ENCODE measurements at regions not wholly inside any gene's neighbourhood (a gene's known extent, or its start where the extent isn't known, plus 50 kb on each side); places are given as distances from the start of the nearest gene placed in this dataset.

DNA sequence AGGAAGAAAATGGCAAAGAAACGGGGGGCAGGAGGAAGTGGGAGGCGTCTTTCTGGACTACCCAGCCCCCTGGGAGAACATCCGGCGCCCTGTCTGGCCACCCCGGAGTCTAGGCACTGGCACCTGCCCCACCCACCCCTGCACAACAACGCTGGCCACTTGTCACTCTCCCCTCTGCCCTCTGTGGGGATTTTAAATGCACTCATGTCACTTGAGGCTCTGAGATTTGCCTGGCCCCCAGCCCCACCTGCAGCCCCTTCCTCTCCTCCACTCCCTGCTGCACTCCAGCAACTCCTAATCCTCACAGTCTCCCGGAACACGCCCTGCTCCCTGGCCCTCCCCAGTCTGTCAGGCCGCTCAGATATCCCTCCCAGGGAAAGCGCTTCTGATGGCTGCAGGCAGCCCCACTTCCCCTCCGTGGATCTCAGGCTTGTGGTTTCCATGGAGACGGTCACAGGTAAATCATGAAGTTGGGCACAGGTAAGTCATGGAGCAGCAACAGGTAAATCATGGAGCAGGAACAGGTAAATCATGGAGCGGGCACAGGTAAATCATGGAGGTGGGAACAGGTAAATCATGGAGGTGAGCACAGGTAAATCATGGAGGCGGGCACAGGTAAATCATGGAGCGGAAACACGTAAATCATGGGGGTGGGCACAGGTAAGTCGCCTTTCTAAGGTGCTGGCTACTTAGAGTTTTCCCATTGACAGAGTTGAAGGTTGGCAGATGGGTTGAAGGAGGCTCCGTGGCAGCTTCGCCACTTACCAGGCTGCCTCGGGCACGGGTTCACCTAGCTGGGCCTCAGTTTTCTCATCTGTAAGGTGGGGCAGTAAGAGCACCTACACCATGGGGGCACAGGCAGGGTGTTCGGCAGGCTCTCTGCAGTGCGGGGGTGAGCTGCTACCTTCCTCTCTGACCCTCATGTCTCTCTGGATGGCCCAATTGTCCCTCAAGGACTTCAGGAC is 79.0 kb upstream of the SHISAL1 start:
- Histone ChIP-seq H3K79me2 (ENCODE audit: insufficient read depth, low read length) (no peaks in the 10 kb centered on the region), H3K4me1 (ENCODE audit: insufficient read depth, low read length) (no peaks in the 10 kb centered on the region), H3K9ac (ENCODE audit: low read depth, low read length) (no peak overlapping the region), H3K9me3 (ENCODE audit: insufficient read depth, low read length, severe bottlenecking) (no peaks in the 10 kb centered on the region), H3K27ac (ENCODE audit: low read length) (no peak overlapping the region), H3K4me3 (ENCODE audit: low read depth in 1 of 2, low read length in 2 of 2) (no peak overlapping the region), H3K4me2 (ENCODE audit: insufficient read depth, low read length) (no peak overlapping the region), H4K20me1 (ENCODE audit: insufficient read depth, low read length) (no peaks in the 10 kb centered on the region), H3K36me3 (ENCODE audit: insufficient read depth, low read length) (no peaks in the 10 kb centered on the region), H2AFZ (ENCODE audit: low read depth, low read length) (no peak overlapping the region), H3K27me3 (ENCODE audit: insufficient read depth, low read length, poor library complexity) (no peaks in the 10 kb centered on the region)
- TF ChIP-seq, protein P1, sequence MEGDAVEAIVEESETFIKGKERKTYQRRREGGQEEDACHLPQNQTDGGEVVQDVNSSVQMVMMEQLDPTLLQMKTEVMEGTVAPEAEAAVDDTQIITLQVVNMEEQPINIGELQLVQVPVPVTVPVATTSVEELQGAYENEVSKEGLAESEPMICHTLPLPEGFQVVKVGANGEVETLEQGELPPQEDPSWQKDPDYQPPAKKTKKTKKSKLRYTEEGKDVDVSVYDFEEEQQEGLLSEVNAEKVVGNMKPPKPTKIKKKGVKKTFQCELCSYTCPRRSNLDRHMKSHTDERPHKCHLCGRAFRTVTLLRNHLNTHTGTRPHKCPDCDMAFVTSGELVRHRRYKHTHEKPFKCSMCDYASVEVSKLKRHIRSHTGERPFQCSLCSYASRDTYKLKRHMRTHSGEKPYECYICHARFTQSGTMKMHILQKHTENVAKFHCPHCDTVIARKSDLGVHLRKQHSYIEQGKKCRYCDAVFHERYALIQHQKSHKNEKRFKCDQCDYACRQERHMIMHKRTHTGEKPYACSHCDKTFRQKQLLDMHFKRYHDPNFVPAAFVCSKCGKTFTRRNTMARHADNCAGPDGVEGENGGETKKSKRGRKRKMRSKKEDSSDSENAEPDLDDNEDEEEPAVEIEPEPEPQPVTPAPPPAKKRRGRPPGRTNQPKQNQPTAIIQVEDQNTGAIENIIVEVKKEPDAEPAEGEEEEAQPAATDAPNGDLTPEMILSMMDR (IDR thresholded peaks at IDR 0.05; ENCODE audit: borderline replicate concordance, extremely low read depth, low read length, poor library complexity, severe bottlenecking): no peak
- no peak for TF ChIP-seq EZH2 (IDR thresholded peaks at IDR 0.05; ENCODE audit: borderline replicate concordance, low read depth, low read length, severe bottlenecking)
- no peak for ATAC-seq (ENCODE audit: insufficient read depth, low read depth)
- no peak for DNase-seq

DNA sequence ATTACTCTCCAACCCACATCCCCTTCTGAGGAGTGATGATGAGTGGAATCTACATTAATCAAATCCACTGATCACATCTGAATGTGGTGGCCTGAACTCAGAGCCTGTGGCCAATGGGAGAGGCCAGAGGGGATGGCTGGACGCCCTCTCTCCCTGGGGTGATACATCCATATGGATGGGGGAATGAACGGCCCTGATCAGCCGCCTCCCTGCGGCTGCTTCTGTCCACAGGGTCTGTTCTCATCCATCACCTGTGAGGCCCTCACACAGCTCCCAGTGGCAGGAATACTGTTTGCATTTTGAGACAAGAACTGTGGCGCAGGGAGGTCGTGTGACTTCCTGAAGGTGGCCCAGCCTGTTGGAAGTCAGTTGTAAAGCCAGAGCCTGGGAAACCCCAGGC is 78.3 kb upstream of the SHISAL1 start:
- TF ChIP-seq EZH2 (IDR thresholded peaks at IDR 0.05; ENCODE audit: borderline replicate concordance, low read depth, low read length, severe bottlenecking): no peak
- TF ChIP-seq, protein P1 (IDR thresholded peaks at IDR 0.05; ENCODE audit: borderline replicate concordance, extremely low read depth, low read length, poor library complexity, severe bottlenecking): no peak
- Histone ChIP-seq H3K36me3 (ENCODE audit: insufficient read depth, low read length) (no peaks in the 10 kb centered on the region), H3K27ac (ENCODE audit: low read length) (no peak overlapping the region), H3K27me3 (ENCODE audit: insufficient read depth, low read length, poor library complexity) (no peaks in the 10 kb centered on the region), H2AFZ (ENCODE audit: low read depth, low read length) (no peak overlapping the region), H3K4me3 (ENCODE audit: low read depth in 1 of 2, low read length in 2 of 2) (no peak overlapping the region), H3K4me2 (ENCODE audit: insufficient read depth, low read length) (no peak overlapping the region), H3K9me3 (ENCODE audit: insufficient read depth, low read length, severe bottlenecking) (no peaks in the 10 kb centered on the region), H3K9ac (ENCODE audit: low read depth, low read length) (no peak overlapping the region), H3K4me1 (ENCODE audit: insufficient read depth, low read length) (no peaks in the 10 kb centered on the region), H4K20me1 (ENCODE audit: insufficient read depth, low read length) (no peaks in the 10 kb centered on the region), H3K79me2 (ENCODE audit: insufficient read depth, low read length) (no peaks in the 10 kb centered on the region)
- DNase-seq (no peak), ATAC-seq (ENCODE audit: insufficient read depth, low read depth) (no peak)

DNA sequence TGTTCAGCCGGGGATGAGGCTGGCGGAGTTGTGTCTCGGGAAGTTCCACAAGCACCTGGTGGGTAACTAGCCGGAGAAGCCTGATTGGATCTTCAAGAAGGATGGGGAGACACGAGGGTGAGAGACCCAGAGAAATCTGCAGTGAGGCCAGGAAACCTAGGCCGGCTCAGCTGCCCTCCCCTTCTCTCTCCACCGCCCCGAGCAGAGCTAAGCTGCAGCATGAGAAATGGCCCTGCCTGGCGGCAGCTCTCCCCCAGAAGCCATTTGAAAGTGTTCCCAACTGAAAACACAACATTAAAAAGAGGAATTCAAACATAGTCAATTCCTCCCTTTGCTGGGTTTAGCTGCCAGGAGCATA is 77.8 kb upstream of the SHISAL1 start:
- Histone ChIP-seq H3K9ac (ENCODE audit: low read depth, low read length) (no peak overlapping the region), H2AFZ (ENCODE audit: low read depth, low read length) (no peak overlapping the region), H3K4me2 (ENCODE audit: insufficient read depth, low read length) (no peak overlapping the region), H3K27me3 (ENCODE audit: insufficient read depth, low read length, poor library complexity) (no peaks in the 10 kb centered on the region), H3K9me3 (ENCODE audit: insufficient read depth, low read length, severe bottlenecking) (no peaks in the 10 kb centered on the region), H3K36me3 (ENCODE audit: insufficient read depth, low read length) (no peaks in the 10 kb centered on the region), H4K20me1 (ENCODE audit: insufficient read depth, low read length) (no peaks in the 10 kb centered on the region), H3K4me3 (ENCODE audit: low read depth in 1 of 2, low read length in 2 of 2) (no peak overlapping the region), H3K79me2 (ENCODE audit: insufficient read depth, low read length) (no peaks in the 10 kb centered on the region), H3K4me1 (ENCODE audit: insufficient read depth, low read length) (no peaks in the 10 kb centered on the region), H3K27ac (ENCODE audit: low read length) (no peak overlapping the region)
- ATAC-seq (ENCODE audit: insufficient read depth, low read depth) (no peak), DNase-seq (no peak)
- TF ChIP-seq, protein P1 (IDR thresholded peaks at IDR 0.05; ENCODE audit: borderline replicate concordance, extremely low read depth, low read length, poor library complexity, severe bottlenecking): no peak
